HG02870 (cell line): ENCODE measurements at regions not wholly inside any gene's neighbourhood (a gene's known extent, or its start where the extent isn't known, plus 50 kb on each side); places are given as distances from the start of the nearest gene placed in this dataset.
A peak's percentile ranks its signal among the peaks of the same experiment; 100 is the strongest.
"Not testable (repeated sequence)": the region's sequence is repeated elsewhere in the genome, so short reads cannot be mapped to it uniquely, and the experiment has no call there.

Experiments used
- ATAC-seq: cut with Tn5 transposase; IDR thresholded peaks from one replicate; pipeline ENCODE4 v1.9.1; 2021; ENCODE audit warnings: mild to moderate bottlenecking, moderate library complexity; ENCODE audit not compliant: unreplicated experiment

DNA sequence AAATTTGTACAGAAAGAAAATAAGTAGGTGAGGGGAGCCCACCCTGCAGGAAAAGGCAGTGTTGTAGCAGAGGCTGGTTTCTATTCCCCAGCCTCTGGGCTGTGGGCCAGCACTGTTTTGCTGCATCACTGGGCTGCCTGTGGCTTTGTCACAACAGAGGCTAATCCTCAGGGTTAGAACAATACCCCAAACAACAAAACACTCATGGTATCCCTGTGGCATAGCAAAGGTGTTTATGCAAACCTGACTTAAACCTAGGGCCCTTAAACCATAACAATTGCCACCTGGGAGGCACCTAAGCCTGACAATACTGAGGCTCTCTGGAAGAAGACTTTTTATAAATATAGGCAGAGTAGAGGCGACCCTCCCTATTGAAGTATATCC, 314.7 kb downstream of the OLFM4 start:
- ATAC-seq, result no peak

DNA sequence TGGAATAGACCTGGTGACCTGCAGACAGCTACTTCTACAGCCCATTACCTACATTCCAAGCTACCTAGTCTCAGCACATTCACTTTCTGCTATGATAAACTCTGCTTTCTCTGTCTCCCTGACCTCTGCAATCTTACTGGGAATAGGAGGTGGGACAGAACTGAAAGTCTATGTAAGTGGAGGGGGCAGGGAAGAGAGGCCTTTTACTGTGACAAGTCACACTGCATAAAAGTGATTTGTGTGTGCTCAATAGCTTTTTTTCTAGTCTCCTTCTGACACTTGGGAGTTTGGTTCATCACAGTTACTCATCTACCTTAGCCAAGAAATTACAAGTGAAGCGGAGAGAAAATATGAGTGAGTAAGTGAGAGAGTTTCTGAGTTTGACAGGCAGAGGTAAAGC, 322.4 kb downstream of the OLFM4 start:
- ATAC-seq, result no peak

DNA sequence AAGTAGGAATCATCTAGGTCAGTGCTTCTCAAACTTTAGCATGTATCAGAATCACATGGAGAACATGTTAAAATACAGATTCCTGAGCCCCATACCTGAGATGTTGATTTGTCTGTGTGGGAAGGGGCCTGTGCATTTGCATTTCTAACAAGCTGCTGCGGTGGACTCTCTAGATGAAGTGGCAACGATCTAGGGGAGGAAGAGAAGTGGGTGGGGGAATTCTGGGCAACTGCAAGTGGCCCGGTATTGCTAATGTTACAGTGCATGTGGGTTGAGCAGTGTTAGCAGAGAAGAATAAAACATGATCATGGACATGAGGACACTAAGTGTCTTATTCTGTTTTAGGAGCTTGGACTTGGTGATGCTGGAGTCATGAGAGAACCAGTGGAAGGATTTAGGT, 329.0 kb downstream of the OLFM4 start:
- ATAC-seq, result peak; percentile 77

DNA sequence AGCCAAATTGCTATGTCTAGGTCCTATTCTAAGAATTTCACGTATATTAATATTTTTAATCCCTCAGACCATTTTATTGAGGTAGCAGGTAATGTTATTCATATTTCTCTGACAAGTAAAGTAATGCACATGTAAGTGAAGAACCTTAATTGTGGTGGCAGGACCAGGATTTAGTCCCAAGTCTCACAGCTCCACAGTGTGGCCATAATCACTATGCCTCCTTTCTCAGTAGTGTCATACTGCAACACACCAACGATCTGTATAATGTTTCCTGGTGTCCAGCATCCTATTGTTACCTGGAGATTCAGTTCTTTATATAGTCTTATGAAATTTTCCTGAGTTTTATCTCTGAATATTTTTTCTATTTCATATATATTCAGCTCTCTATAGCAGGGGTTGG, 340.3 kb downstream of the OLFM4 start:
- ATAC-seq, result no peak

DNA sequence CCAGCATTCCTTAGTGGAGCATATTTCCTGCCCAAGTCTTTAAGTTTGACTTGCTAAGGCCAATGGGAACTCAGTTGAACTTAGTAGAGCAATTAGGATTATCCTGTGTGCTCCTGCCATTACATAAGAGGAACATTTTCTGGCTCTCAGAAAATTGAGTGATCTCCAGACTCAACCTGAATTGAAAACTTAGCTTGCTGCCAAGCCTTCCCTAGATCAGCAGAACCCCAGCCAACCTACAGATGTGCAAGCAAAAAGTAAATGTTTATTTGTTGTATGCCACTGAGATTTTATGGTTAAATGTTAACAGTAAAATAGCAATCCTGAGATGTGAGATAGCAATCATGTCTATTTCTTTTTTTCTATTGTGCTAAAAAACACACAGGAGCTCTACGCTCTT, 350.9 kb downstream of the OLFM4 start:
- ATAC-seq, result no peak

DNA sequence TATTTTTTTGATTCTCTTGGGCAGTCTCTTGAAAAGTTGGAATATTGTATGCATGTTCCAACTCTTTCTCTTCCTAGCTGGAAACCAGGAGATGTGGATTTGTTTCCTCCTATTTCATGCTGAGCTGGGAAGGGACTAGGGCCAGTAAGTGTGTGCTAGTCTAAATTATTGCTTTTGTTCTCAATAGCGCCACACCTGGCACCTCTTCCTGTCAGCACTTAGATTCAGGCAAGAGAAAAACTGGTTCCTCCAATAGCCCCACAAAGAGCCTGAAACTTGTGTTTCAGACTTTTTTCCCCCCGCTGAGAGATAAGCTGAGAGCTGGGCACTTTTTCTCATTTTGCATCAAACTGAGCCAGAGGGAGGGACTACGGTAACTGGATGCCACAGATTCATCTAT, 353.4 kb downstream of the OLFM4 start:
- no peak for ATAC-seq

DNA sequence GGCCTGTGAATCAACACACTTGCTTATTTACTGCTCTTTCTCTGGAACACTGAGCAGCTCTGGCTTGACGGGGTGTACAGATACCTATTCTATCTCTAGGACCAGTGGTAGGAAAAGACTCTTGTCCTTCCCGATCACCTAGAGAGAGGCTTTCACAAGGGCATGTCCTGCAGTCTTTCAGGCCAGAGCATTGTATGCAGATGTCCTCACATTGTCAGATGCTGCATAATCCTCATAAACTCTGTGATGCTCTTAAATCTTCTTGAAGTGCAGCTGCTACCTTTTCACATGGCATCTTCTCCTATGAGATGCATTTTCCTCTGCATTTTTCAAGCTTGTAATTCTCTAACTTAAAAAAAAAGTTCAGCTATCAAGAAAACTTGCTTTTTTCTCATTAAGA, 369.4 kb downstream of the OLFM4 start:
- ATAC-seq, result no peak

DNA sequence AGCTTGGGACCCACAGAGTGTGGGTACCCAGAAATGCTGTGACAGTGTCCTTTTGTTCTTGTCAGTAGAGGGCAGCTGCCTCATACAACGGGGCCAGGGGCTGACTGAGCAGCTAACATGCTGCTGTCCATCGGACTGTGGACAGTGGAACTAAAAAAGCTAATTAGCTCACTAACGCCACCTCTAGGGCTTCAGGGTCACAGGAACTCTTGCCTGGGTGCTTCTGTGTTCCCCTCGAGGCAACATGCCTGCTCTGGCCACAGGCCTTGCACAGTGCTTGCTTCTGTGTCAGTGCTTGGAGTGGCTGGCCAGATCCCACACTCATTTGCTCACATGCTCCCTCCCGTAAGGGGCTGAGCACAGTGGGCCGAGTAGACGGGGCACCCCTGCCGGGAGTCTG, 377.0 kb downstream of the OLFM4 start:
- no peak for ATAC-seq

DNA sequence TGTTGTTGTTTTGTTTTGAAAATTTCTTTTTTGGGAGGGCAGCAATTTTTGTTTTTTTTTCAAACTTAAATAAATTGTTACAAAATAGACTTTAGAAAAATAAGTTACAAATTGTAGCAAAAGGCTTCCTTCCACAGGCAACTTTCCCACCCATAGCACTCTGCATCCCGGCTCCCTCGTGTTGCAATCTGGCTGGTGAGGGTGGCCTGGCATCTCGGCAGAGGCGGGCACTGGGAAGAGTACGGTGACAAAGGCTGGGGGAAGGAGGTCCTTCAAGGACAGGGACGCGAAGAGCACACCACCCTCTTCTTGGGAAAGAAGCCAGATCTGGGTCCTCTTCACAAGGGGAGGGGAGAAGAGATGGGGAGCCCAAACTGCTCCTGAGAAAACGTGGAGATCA, 379.7 kb downstream of the OLFM4 start:
- no peak for ATAC-seq

DNA sequence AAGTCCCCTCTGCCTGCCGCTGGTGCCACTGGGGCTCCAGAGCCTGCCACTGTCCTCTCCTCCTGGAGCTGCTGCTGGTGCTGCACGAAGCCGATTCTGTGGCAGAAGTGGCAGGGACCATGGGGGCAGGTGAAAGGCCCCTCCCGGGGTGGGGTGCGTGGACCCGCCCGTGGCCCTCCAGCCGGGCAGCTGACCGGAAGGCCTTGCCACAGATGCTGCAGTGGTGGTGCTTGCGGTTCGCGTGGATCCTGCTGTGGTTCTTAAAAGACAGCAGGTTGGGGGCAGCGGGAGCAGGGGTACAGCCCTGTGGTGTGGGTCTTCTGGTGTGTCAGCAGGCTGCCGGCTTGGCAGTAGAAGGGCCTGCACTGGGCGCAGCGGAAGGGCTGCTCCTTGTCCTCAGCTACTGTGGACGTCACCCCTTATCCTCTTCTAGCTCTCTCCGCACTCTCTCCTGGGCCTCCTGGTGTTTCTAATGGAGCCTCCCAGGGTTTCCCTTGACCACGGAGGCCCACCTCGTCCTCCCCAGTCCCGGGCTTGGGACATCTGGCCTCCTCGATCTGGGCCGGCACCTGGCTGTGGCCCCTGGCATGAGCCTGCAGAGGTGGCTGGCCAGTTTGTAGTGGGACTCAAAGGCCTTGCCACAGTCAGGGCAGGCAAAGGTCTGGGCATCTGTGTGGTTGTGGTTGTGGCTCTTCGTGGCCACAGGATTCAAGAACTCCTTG, 380.4 kb downstream of the OLFM4 start:
- no peak for ATAC-seq

DNA sequence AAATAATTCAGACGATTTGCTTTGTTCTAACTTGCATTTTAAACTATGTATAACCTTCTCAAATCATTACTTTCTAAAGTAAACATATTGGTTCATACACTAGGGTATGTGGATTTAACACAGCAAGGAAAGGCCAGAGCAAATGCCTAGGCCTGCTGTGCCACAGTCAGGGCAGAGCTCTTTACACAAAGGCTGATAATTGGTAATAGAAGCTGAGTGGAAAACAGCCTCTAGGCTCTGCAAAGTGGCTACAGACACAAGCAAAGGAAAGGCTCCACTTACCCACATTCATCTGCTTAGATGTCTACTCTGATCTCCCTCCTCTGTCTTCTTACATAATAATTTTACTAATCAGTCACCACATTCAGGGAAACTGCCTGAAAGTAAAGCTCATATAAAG, 382.9 kb downstream of the OLFM4 start:
- ATAC-seq, result no peak

DNA sequence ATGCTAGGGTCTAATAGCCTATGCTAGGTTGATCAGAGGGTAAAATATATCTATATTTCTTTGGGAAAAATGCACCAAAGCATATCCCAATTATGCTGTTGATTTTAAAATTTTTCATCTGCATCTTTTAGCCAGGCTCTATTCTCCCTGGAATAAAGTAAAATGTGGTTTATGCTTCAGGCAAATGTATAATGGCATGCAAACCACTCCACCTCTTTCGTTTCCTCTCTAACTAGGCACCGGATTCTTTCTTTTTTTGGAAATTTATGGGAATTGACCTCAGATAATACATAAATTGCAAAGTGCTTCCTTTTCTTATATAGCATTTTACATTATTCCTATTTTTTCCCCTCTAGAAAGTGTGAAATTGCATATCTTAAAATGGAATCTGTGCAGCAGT, 386.5 kb downstream of the OLFM4 start:
- ATAC-seq, result no peak

DNA sequence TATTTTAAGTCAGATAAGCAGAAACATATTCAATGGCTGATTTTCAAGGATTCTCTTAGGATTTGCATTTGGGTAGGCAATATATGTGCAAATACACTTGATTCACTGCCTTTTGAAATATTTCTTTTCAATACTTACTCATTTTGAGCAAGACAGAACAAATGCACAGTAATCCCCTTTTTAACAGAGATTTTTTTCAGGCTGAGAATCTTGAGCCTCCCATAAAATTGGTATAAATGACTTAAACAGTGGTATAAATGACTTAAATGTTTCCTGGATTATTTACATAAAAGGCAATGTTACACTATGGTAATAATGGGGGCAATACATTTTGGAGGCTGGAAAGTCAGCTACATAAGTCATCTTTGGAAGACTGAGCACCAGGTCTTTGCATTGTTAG, 389.0 kb downstream of the OLFM4 start:
- no peak for ATAC-seq

DNA sequence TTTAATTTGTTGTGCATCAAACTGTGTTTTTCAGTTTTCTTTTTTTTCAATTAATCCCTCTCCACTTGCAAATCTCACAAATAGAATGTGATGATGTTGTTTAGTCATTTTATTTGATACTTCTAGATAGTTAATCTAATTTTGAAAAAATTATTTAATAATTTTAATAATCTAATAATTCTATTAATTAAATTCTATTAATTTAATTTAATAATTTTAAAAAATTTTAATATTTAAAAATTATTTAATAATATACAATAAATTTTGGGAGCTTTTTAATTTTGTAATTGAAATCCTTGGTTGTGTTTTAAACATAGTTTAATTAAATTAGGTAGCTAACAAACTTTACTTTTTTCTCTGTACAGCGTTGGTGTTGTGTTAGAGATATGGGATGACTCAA, 393.8 kb downstream of the OLFM4 start:
- no peak for ATAC-seq

DNA sequence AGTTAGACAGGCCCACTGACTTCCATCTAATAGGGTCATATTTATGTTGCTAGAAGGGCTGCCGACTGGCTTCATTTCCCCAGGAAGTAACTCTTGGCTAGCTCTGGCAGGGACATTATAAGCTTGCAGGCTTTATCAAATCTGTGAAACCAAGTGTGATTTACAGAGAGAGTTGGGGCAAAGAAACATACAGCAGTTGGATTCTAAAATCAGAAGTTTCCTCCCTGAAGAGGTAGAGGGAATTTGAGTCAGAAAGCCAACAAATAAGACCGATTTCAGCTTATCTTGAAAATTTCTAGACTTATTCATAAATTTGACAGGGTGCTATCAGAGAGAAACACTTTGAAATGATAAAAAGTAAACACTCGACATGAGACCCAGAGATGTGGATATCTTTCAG, 407.8 kb downstream of the OLFM4 start:
- ATAC-seq, result no peak

DNA sequence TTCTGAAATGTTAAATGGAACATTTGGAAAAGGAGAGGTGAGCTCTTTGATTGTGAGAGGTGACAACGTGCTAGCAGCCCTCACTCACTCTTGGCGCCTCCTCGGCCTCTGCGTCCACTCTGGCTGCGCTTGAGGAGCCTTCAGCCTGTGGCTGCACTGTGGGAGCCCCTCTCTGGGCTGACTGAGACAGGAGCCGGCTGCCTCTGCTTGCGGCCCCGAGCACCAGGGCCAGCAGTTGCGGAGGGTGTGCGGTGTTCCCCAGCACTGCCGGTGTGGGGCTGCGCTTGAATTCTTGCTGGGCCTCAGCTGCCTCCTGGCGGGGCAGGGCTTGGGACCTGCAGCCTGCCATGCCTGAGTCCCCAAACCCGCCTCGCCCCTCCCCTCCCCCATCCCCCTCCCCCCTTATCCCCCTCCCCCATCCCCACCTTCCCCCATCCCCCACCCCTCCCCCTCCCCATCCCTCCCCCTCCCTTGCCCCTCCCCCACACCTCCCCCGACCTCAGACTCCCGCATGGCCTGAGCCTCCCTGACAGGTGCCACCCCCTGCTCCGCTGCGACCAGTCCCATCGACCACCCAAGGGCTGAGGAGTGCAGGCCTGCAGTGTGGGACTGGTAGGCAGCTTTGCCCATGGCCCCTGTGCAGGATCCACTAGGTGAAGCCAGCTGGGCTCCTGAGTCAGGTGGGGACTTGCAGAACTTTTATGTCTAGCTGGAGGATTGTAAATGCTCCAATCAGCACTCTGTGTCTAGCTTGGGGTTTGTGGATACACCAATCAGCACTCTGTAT, 411.0 kb downstream of the OLFM4 start:
- no peak for ATAC-seq

DNA sequence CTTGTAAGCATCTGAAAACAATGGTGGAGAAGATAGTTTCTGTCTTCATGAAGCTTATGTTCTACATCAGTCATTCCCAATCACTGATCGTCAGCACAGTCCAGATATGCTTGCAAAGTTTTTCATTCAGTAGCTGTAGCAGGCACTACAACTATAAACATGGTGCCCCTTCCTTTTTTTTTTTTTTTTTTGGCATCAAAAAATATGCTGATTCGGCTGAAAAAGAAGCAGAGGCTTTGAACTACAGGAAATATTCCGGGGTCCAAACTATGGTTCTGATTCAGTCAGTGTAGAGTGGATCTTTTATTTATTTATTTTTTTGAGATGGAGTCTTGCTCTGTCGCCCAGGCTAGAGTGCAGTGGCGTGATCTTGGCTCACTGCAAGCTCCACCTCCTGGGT, 414.4 kb downstream of the OLFM4 start:
- ATAC-seq, result no peak

DNA sequence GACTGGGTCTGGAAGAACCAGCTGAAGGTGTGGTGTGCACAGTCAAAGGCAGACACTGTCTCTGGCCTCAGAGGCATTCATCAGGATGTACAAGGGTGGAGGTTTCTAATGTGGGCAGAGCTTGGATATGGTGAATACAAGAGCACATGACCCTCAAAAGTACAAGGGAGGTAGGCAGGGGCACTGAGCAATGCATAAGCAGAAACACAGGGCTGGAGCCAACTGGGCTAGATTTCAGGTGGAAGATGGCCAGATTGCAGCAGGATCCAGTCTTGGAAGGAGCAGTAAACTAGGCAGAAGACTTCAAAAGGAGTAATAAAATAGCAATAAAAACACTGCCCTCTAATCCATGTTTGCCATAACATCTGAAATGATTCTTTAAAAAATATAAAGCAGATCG, 417.1 kb downstream of the OLFM4 start:
- no peak for ATAC-seq

DNA sequence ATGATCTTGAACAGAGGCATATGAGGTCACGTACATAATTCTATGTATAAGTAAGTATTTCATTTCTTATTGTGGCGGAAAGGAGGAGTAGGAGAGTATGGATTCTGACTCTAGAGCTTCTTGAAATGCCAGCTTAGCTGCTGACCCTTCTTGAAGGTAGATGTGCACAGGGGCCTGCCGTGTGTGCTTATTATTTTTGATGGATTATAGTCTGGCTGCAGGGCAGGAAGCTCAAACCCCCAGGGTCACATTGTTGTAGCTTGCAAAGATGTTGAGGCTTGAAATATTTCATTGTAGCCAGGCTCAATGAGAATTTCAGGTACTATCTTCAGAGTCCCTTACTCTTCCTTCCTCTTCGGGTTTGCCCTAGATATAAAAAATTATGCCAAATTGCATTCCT, 418.8 kb downstream of the OLFM4 start:
- ATAC-seq, result no peak

DNA sequence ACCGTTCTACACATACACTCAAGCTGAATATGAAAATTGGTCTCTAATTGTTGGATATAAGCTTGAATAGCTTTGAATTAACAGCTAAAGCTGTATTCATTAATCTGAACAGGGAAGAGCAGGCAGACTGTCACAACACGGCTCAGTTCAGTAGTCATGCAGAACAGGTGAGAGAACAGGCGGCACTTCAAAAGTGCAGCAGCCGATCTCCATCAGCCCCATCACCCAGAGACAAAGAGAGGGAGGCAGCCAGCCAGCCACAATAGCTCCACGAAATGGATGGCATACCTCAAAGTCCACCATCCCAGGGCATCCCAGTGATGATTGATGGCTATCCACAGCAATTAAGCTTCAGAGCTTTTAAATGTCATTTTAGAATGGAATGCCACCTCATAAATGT, 419.2 kb downstream of the OLFM4 start:
- ATAC-seq, result no peak

DNA sequence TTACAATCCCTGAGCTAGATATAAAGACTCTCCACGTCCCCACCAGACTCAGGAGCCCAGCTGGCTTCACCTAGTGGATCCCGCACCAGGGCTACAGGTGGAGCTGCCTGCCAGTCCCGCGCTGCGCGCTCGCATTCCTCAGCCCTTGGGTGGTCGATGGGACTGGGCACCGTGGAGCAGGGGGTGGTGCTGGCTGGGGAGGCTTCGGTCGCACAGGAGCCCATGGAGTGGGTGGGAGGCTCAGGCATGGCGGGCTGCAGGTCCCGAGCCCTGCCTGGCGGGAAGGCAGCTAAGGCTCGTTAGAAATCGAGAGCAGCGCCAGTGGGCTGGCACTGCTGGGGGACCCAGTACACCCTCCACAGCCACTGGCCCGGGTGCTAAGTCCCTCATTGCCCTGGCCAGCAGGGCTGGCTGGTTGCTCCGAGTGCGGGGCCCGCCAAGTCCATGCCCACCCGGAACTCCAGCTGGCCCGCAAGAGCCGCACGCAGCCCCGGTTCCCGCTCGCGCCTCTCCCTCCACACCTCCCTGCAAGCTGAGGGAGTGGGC, 423.7 kb downstream of the OLFM4 start:
- not testable (repeated sequence) for ATAC-seq

DNA sequence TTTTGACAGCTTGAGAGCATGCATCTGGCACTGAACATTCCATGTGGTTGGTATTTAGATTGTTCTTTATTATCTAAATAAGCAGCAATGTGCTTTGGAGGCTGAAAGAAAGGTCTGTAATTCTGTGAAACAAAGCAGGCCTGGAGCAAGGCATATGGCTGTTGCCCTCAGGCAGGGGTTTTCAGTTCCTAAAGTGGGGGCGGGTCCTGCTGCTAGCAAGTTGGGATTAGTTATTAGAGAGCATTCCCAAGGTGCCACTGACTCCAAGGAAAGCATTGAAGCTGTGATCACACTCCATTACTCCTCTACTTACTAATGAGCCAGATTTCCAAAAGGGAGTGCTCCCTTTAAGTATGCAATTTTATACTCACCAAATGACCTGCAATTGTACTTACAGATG, 432.2 kb downstream of the OLFM4 start:
- no peak for ATAC-seq
